A172 (cell line): ENCODE measurements at regions not wholly inside any gene's neighbourhood (a gene's known extent, or its start where the extent isn't known, plus 50 kb on each side); places are given as distances from the start of the nearest gene placed in this dataset.
A peak's percentile ranks its signal among the peaks of the same experiment; 100 is the strongest.

Source experiments
- DNase-seq: peaks from one replicate; pipeline ENCODE4 v3.0.0-alpha.2; 2015; ENCODE audit warnings: low spot score

DNA sequence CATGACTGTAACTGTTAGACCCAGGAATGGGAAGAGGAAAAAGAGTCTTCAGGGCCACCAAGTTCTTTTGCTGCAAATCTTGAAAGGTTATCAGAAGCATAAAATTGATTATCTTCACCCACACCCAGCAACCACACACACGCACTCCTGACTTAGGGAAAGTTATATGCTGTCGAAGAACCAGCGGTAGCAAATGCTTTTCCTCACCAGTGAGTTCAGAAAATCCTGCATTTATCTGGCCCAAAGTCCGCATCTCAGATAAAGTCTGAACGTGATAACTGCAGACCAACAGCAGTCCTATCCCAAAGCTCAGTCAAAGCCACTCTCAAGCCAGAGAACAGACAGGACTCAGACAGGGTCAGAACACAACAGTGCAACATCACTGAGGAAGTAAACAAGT is 115.6 kb downstream of the IRS2 start:
- DNase-seq = no peak

DNA sequence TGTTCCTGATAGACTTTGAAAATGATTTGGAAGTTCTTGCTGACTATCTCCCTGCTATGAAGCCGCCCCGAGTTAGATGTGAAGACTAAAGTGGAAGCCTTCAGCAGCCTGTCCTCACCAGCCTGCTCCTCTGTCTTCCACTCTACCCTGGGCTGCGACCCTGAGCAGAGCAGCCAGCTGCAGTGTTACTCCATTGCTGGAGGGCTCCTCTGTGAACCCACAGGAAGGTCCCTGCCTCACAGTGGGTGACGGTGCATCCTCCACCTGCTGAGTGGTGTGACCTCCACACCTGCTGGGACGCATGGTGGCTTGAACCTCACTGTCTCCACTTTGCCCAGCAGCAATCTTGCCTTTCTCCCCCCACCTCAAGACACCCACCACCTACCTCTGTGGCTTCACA is 116.4 kb downstream of the IRS2 start:
- DNase-seq = no peak

DNA sequence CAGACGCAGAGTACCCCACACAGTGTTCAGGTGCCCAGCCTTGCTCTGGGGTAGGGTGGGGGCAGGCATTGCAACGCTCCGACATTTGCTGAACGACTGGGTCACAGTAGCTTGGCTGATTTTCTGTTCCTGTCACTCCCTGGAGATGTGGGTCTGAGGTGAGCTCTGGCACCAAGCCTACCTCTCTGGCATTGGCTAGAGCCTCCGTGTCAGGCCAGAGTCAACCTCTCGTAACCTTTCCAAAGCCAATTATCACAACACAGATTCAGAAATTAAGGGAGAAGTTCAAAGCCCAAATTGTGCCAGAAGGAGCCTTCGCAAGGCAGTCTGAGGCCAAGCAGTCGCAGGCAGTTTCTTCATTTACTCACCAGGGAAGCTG is 117.2 kb downstream of the IRS2 start:
- no peak for DNase-seq

DNA sequence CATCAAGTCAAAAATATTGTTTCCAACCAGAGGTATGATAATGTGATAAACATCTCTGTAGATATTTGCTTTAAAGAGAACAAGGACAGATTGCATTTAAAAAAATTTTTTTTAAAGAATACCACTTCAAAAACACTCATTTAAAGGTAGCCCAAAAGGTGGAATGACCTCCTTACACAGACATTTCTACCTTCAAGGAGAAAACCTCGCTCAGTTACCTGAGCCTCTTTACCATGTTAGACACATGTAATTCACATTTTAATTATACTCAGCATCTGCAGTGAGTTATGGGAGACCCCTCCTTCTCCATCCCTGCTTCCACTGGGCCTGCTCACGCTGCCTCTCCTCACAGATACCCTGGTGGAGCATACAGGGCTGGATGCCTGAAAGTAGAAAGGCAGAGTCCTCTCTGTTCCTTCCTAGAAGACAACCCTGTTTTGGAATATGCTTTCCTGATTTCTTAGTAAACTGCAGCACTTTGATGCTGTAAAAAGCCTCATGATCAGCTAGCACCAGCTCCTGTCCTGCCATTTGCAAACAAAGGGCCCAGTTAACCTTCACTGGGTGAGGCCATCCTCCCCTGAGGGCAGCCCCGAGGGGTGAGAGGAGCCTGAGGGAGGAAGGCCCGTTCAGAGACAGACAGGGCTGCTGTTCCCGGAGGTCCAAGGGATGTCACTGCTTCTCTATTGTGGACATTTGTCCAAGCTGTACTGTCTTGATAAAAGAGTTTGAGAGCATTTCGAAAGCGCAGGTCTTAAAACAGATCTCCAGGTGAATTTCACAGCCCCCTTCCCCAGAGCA is 117.8 kb downstream of the IRS2 start:
- no peak for DNase-seq

DNA sequence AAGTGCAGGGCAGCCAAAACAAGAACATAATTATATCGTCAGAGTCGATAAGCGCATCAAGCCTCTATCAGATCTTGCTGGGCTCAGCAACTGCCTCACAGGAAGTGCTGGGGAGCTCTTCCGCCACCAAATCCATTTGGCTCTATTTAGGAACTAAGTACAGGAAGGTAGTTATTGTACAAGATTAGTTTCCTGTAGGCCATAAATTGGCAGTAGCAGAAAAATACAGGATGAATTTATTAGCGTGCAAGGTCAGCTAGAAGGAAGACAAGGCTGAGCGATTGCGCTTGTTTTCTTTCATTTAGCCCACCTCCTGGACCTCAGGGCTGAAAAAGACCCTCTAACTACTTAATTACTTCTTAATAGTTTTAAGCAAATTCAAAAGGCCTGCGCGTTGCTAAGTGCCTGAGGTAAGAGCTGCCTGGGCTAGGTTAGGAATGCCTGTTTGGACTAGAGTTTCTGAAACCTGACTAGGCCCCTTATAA is 118.5 kb downstream of the IRS2 start:
- no peak for DNase-seq

DNA sequence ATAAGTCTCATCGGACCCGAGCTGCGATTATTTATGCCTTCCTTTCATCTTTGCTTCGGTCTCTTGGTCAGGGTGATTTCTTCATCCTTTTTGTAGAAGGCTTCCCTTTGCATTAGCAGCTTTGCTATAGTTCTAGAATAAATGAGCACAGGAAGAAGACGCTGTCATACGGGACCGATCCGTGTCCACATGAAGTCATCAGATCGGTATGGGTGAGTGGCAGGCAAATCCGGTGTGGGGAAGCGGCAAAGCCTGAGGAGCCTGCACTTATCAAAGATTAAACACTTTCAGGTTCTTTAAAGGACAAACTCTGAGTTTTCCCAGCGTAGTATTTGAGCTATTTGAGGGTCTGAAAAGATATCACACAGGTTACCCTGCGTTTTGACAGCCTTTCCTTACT is 119.3 kb downstream of the IRS2 start:
- peak; percentile 53 for DNase-seq

DNA sequence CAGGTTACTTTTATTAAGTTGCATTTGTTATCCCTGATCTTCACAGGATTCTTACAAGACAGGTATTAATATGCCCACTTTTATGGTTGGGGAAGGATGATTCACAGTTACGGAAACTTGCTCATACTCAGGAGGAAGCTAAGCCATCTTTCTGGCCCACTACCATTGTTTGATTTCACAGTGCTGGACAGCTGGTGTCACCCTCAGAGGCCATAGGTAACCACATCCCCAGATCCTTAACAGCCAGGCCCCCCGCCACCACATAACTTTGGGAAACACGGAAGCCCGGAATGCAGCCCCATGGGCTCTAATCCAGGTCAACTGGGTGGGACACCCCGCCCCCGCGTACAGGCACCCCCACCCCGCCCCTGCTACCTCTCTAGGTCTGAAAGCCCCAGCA is 119.7 kb downstream of the IRS2 start:
- DNase-seq = no peak

DNA sequence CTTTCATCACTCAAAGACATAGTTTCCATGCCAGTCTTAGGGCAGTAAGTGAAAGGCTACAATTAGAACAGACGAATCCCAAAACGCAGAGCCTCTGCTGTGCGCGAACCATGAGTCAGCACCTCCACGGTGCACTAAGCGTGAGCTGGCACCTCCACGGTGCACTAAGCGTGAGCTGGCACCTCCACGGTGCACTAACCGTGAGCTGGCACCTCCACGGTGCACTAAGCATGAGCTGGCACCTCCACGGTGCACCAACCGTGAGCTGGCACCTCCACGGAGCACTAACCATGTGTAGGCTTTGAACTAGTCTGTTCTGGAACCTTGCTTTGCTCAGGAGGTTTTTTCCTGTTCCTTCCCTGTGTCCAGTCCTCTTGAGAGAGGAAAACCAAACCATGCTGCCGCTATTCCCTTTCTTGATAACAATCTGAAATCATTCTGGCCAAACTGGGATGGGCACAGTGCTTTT is 120.6 kb downstream of the IRS2 start:
- no peak for DNase-seq

DNA sequence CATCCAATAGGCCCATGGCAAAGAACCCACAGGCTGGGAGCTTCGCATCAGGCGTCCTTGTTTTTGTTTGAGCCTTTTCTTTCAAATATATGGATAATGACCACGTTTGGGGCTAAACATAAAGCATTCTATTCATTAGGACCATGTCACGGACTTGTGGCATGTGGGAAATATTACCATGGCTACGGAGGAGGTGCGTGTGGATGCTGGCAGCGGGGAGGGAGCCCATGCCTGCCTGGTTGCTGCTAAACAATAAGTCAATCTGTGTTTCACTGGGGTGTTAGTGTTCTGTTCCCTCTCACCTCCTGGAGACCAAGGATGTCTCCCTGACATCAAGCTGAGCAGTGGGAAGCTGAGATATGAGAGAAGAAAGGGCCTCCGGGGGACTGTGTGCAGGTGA is 121.1 kb downstream of the IRS2 start:
- no peak for DNase-seq

DNA sequence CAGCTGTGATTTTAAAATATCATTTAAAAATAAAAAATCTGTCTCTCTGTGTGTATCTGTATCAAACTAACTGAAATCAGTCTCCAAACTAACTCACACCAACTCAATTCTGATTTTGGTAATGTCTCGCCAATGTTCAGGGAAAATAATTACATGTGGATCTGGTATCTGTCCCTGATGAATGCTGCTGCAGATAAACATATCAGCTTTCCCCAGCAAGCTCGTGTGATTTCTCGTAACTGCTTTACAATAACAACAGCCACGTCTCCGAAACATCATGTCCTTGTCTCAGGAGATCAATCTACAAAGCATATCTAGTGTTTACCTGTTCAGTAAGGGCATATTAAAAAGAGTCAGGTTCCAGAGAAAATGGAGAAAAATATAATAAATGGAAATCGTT is 129.0 kb downstream of the IRS2 start:
- DNase-seq = no peak

DNA sequence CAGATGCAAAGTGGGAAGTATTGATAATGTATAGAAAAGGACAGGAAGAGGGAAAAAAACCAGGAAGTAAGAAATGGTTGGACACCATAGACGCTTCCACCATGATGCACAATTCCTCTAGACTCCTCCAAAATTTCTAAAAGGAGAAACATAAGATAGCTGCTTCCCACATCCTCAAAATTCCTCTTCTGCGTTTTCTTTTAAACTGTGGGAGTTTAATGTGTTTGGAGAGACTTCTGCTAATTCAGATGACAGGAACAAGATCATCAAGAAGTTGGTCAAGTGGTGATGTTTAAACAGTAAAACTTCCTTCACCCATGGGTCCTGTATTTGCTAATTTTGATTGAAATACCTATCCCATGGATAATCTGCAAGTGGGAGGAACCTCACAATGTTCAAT is 130.2 kb downstream of the IRS2 start:
- no peak for DNase-seq

DNA sequence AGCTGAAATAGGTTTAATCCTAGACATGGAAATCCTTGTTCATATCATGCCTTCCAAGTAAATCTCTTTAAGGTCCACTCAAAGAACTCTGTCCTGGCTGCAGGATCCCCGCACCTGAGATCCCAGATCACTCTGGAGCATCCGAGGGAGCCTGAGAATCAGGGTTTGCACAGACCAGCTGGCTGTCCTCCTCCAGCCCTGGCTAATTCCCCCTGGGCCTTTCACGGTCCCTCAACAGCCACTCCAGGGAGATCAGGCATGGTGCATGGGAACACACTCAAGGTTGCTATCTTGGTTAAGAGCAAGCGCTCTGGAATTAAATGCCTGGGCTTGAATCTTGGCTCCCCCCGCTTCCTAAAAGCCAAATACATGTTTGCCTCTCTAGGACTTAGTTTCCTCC is 130.8 kb downstream of the IRS2 start:
- no peak for DNase-seq

DNA sequence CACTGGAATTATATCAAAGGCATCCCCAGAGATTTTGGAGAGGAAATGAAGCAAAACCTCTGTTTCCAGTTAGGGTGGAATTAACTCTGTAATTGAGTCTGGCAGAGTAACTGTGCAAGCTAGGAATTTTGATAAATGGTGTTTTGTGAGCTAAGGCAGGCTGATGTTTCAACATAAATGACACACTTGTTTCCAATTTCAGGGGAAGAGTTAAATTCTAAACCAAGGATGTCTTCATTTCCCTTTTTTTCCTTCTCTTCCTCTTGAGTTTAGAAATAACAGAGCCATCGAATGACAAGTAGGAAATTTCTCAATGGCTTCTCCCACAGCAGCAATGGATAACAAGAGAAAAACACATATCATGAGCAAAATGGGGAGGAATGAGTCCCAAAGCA is 131.2 kb downstream of the IRS2 start:
- no peak for DNase-seq

DNA sequence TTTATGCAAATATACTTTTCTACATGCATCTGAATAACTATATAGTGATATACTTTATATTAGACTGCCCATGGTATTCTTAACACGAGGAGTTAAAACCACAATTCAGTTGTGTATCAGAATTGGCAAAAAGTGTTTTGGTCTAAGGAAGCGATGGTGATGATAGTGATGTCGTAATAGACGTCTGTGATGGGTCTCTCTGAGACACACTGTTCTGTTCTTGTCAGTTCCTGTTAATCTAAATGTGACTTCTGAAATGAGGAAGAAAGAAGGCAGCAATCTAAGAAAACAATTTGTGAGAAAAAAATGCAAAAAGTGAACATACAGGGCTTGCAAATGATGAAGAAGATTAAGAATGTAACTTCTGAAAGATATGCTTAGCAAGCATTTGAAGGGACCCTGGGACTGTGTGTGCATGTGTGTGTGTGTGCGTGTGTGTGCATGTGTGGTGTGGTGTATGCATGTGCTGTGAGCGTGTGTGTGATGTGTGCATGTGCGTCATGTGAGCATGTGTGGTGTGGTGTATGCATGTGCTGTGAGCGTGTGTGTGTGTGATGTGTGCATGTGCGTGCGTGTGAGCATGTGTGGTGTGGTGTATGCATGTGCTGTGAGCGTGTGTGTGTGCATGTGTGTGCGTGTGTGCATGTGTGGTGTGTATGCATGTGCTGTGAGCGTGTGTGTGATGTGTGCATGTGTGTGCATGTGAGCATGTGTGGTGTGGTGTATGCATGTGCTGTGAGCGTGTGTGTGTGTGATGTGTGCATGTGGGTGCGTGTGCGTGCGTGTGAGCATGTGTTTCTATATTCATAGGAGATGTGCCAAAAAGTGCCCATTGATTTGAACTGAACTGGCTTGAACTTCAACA is 131.8 kb downstream of the IRS2 start:
- no peak for DNase-seq

DNA sequence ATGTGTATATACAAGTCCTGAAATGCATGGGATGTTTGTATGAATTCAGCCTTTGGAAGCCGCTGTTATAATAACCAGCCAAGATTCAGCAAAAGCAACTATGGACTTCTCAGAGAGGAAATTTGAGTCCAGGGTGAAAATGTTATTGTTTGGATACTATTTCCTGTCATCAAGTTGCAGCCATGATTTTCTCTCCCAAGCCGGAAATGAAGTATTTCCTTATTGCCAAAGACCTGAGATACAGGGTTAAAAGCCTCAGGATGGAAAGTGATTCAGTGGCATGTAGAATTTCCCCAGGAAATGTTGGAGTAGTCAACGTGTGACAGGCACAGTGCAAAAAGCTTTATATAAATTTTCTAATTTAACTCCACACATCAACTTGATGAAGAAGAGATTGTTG is 133.9 kb downstream of the IRS2 start:
- peak; percentile 10 for DNase-seq

DNA sequence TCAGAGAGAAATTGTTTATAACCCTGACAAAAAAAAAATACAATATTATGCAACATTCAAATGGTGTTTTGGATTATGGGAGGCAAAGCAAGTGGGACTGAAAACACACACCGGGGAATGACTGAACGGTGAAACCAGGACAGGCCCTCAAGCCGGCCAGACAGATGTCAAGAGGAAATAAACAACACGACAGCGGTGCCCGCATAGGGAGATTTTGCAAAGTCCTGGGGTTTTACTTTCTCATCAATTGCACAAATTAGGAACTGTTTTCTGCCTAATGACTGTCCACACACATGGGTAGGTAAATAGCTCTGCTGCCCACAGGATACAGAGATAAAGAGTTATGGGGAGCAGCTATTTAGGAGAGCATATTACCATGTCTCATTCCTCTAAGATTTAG is 134.5 kb downstream of the IRS2 start:
- DNase-seq = no peak

DNA sequence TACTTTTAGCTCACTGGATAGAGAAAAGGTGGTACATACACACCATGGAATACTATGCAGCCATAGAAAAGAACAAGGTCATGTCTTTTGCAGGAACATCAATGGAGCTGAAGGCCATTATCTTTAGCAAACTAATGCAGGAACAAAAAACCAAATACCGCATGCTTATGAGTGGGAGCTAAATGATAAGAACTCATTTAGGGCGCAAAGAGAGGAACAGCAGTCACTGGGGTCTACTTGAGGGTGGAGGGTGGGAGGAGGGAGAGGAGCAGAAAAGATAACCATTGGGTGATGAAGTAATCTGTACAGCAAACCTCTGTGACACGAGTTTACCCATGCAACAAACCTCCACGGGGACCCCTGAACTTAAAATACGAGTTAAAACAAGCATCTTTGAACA is 135.1 kb downstream of the IRS2 start:
- DNase-seq = no peak

DNA sequence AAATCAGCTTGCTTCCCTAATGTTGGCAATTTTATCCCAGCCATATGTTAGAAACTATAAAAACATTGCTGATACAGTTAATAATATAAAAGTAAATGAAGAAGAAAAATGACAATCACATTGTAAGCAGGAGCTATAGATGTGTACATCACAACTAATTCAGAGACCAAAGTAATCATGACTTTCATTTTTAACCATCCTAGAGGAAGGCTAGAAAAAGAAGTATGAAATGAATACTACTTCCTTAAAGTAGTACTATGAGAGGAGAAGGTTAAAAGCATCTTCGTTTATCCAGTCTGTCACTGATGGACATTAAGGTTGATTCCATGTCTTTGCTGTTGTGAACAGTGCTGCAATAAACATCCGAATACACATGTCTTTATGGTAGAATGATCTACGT is 135.5 kb downstream of the IRS2 start:
- no peak for DNase-seq

DNA sequence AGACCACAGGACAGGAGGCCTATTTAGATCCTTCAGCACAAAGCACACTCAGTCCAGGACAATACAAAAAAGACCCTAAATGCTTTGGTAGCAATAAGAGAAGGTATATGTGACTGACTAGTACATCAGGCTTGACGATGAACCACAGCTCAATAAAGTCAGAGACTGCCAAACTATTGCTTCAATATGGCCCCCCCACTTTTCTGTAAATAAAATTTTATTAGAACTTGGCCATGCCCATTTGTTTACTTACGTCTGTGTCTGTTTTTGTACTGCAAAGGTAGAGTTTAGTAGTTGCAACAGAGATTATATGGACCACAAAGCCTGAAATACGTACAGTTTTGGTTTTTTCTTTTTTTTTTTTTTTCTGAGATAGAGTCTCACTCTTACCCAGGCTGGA is 136.7 kb downstream of the IRS2 start:
- DNase-seq = no peak

DNA sequence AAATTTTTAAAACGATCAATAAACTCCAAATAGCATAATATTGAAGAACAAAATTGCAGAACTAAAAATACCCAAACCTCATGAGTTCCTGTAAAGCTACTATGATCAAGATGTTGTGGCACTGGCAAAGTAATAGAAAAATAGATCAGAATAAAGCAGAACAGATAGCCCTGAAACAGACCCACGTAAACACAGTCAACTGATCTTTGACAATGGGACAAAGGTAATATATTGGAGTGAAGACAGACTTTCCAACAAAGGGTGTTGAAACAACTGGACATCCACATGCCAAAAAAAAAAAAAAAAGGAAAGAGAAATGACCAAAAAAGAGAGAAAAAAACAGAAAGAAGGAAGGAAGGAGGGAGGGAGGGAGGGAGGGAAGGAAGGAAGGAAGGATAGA is 138.7 kb downstream of the IRS2 start:
- no peak for DNase-seq

DNA sequence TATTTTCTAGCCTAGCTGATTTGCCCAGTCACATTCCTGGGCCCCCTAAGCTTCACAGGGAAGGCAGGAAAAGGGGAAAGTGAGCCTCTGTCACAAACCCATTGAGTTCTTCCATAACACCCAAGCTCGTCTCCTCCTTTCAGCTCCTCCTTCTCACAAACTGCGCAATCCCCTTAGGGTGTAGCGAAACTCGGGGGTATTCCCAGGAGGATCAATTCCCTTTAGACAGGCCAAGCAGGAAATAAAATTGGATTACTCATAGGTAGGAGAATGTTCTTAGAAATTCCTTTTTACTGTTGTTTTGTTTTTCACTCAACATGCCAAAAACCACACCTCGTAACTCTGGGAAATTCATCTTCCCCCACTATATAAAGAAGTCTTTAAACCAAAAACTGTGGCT is 139.3 kb downstream of the IRS2 start:
- DNase-seq = peak; percentile 16

DNA sequence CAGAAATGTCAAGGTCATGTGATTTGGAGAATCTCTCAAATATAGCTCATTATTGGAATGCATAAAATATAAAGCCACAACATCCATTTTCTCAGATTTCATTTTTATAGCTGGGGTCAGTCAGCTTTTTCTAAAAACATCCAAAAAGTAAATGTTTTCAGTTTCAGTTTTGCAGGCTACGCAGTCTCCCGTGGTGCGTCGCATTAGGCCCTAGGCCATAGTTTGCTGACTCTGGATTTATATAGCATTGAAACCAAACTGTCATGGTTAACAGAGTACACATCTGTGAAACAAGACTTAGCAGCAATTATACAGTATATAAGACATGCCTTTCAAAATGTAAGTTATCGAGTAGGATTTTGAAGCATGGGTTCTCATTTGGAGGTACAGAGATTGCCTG is 140.0 kb downstream of the IRS2 start:
- no peak for DNase-seq

DNA sequence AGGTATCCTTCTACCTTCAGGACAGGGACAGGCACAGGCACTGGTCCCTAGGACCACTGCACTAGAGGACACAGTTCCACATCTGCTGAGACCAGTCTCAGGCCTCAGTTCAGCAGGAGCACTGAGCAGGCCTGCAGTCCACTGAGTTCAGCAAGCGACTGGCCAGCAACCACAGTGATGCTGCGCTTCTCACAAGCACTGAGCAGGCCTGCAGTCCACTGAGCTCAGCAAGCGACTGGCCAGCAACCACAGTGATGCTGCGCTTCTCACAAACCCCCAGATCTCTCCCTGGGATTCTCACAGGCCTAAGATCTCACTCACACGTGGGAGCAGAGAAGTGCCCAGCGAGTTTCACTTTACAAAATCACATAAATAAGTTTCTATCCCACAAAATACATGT is 140.6 kb downstream of the IRS2 start:
- no peak for DNase-seq
